DOHH2 (cell line): ENCODE measurements at regions not wholly inside any gene's neighbourhood (a gene's known extent, or its start where the extent isn't known, plus 50 kb on each side); places are given as distances from the start of the nearest gene placed in this dataset.

Source experiments
- H3F3A ChIP-seq: fragments of 200-600 bp; sonication (generic), shearing (Covaris generic); 2 replicates; pipeline ENCODE4 v1.6.0; 2016; ENCODE audit warnings: antibody characterized with exemption, mild to moderate bottlenecking; ENCODE audit not compliant: control insufficient read depth, insufficient read depth
- H3K27ac ChIP-seq: fragments of 200-600 bp; sonication (generic); 2 replicates; pipeline ENCODE4 v1.5.1; 2014; ENCODE audit warnings: low read depth, mild to moderate bottlenecking, low read length, moderate library complexity
- H3K27me3 ChIP-seq: fragments of 200-600 bp; sonication (generic); 2 replicates; pipeline ENCODE4 v1.6.1; 2014; ENCODE audit warnings: mild to moderate bottlenecking, low read length, mixed read lengths; ENCODE audit not compliant: control insufficient read depth
- H3K36me3 ChIP-seq: fragments of 200-600 bp; sonication (generic); 2 replicates; pipeline ENCODE4 v1.6.1; 2014; ENCODE audit warnings: mild to moderate bottlenecking, low read length, moderate library complexity, mixed read lengths; ENCODE audit not compliant: control insufficient read depth
- H3K4me1 ChIP-seq: fragments of 200-600 bp; sonication (generic); 2 replicates; pipeline ENCODE4 v1.6.1; 2014; ENCODE audit warnings: mild to moderate bottlenecking, low read length, mixed read lengths; ENCODE audit not compliant: control insufficient read depth
- H3K4me2 ChIP-seq: fragments of 200-600 bp; sonication (generic); 2 replicates; pipeline ENCODE4 v1.6.0; 2014; ENCODE audit warnings: mild to moderate bottlenecking, low read length, moderate library complexity
- H3K4me3 ChIP-seq: fragments of 200-600 bp; sonication (generic); 2 replicates; pipeline ENCODE4 v1.5.1; 2014; ENCODE audit warnings: mild to moderate bottlenecking, low read length, mixed read lengths
- H3K79me2 ChIP-seq: fragments of 200-600 bp; sonication (generic); 2 replicates; pipeline ENCODE4 v1.6.1; 2014; ENCODE audit warnings: mild to moderate bottlenecking, low read length, mixed read lengths; ENCODE audit not compliant: control insufficient read depth
- H3K9me2 ChIP-seq: fragments of 200-600 bp; sonication (generic); replicated peaks from 2 replicates; pipeline ENCODE4 v1.6.1; 2014; ENCODE audit warnings: mild to moderate bottlenecking, low read length, mixed read lengths; ENCODE audit not compliant: control insufficient read depth
- H3K9me3 ChIP-seq: fragments of 200-600 bp; sonication (generic); 2 replicates; pipeline ENCODE4 v1.6.1; 2014; ENCODE audit warnings: antibody characterized with exemption, low read length, mixed read lengths; ENCODE audit not compliant: control insufficient read depth, insufficient read depth
- H4K20me1 ChIP-seq: fragments of 200-600 bp; sonication (generic); 2 replicates; pipeline ENCODE4 v1.6.0; 2014; ENCODE audit warnings: low read depth, mild to moderate bottlenecking, antibody characterized with exemption, low read length, moderate library complexity; ENCODE audit not compliant: control insufficient read depth, insufficient read depth
- CTCF ChIP-seq: fragments of 200-600 bp; sonication (generic); IDR thresholded peaks from one replicate; pipeline ENCODE4 v1.5.1; 2014; ENCODE audit warnings: antibody characterized with exemption, mild to moderate bottlenecking, low read depth, low read length; ENCODE audit not compliant: poor library complexity, severe bottlenecking
- EZH2phosphoT487 ChIP-seq: fragments of 200-600 bp; sonication (generic); IDR thresholded peaks from 2 replicates; pipeline ENCODE4 v1.6.1; 2017; ENCODE audit warnings: borderline replicate concordance, mild to moderate bottlenecking, antibody characterized with exemption, low read length, moderate library complexity, mixed read lengths

GRCh38 chr3:168469436-168469835 lies 373.7 kb upstream of the GOLIM4 start:
- Histone ChIP-seq H3F3A (no peaks in the 10 kb centered on the region), H3K4me2 (no peak overlapping the region), H3K27ac (no peak overlapping the region), H3K36me3 (no peaks in the 10 kb centered on the region), H4K20me1 (no peaks in the 10 kb centered on the region), H3K27me3 (no peaks in the 10 kb centered on the region), H3K79me2 (no peaks in the 10 kb centered on the region), H3K4me3 (no peak overlapping the region), H3K4me1 (no peaks in the 10 kb centered on the region), H3K9me2 (no peaks in the 10 kb centered on the region), H3K9me3 (no peaks in the 10 kb centered on the region)
- TF ChIP-seq EZH2phosphoT487: no peak
- TF ChIP-seq CTCF: no peak

- no peaks in the 10 kb centered on the region for H3K4me1 ChIP-seq
- H4K20me1 ChIP-seq: no peaks in the 10 kb centered on the region
- H3K79me2 ChIP-seq: no peaks in the 10 kb centered on the region
- no peaks in the 10 kb centered on the region for H3K36me3 ChIP-seq
- H3K27ac ChIP-seq: no peak overlapping the region
- H3K4me2 ChIP-seq: no peak overlapping the region
- TF ChIP-seq EZH2phosphoT487 (no peak), CTCF (no peak)
- H3K9me2 ChIP-seq: no peaks in the 10 kb centered on the region
- H3K9me3 ChIP-seq: no peaks in the 10 kb centered on the region
- no peaks in the 10 kb centered on the region for H3F3A ChIP-seq
- H3K4me3 ChIP-seq: no peak overlapping the region
- H3K27me3 ChIP-seq: no peaks in the 10 kb centered on the region
These were observed 371.5 kb upstream of the GOLIM4 start for GRCh38 chr3:168467115-168467714.

GRCh38 chr3:168461793-168462192 lies 366.1 kb upstream of the GOLIM4 start:
- no peaks in the 10 kb centered on the region for H4K20me1 ChIP-seq
- no peaks in the 10 kb centered on the region for H3K9me3 ChIP-seq
- no peak overlapping the region for H3K27ac ChIP-seq
- no peak overlapping the region for H3K4me3 ChIP-seq
- H3K4me1 ChIP-seq: no peaks in the 10 kb centered on the region
- H3K9me2 ChIP-seq: no peaks in the 10 kb centered on the region
- H3K27me3 ChIP-seq: no peaks in the 10 kb centered on the region
- no peak overlapping the region for H3K4me2 ChIP-seq
- H3K36me3 ChIP-seq: no peaks in the 10 kb centered on the region
- H3K79me2 ChIP-seq: no peaks in the 10 kb centered on the region
- TF ChIP-seq EZH2phosphoT487: no peak
- no peak for TF ChIP-seq CTCF
- H3F3A ChIP-seq: no peaks in the 10 kb centered on the region
